Neural progenitor cell (in vitro differentiated cells): ENCODE measurements at regions not wholly inside any gene's neighbourhood (a gene's known extent, or its start where the extent isn't known, plus 50 kb on each side); places are given as distances from the start of the nearest gene placed in this dataset.

ENCODE experiments used
- DNase-seq: peaks from one replicate; pipeline ENCODE4 v3.0.0-alpha.2; 2016; ENCODE audit warnings: low spot score
- H2AFZ ChIP-seq: fragments of 200-600 bp; sonication (generic); replicated peaks from 2 replicates; pipeline ENCODE4 v1.6.1; 2016; ENCODE audit warnings: antibody characterized with exemption
- H3F3A ChIP-seq: fragments of 200-600 bp; sonication (generic); 2 replicates; pipeline ENCODE4 v1.6.1; 2016; ENCODE audit warnings: antibody characterized with exemption, low read depth
- H3K27ac ChIP-seq: fragments of 200-600 bp; sonication (generic); 2 replicates; pipeline ENCODE4 v1.5.1; 2016; ENCODE audit warnings: mild to moderate bottlenecking
- H3K27me3 ChIP-seq: fragments of 200-600 bp; sonication (generic); 2 replicates; pipeline ENCODE4 v1.6.1; 2016; ENCODE audit warnings: mild to moderate bottlenecking, moderate library complexity
- H3K36me3 ChIP-seq: fragments of 200-600 bp; sonication (generic); 2 replicates; pipeline ENCODE4 v1.5.1; 2016
- H3K4me1 ChIP-seq: fragments of 200-600 bp; sonication (generic); 2 replicates; pipeline ENCODE4 v1.6.1; 2016; ENCODE audit warnings: mixed run types
- H3K4me2 ChIP-seq: fragments of 200-600 bp; sonication (generic); 2 replicates; pipeline ENCODE4 v1.6.1; 2016
- H3K4me3 ChIP-seq: fragments of 200-600 bp; sonication (generic); 2 replicates; pipeline ENCODE4 v1.5.1; 2016
- H3K79me2 ChIP-seq: fragments of 200-600 bp; sonication (generic); 2 replicates; pipeline ENCODE4 v1.6.1; 2016; ENCODE audit warnings: low read depth
- H3K9ac ChIP-seq: fragments of 200-600 bp; sonication (generic); 2 replicates; pipeline ENCODE4 v1.6.1; 2016
- H3K9me3 ChIP-seq: fragments of 200-600 bp; sonication (generic); 2 replicates; pipeline ENCODE4 v1.5.1; 2016; ENCODE audit warnings: low read depth
- H4K20me1 ChIP-seq: fragments of 200-600 bp; sonication (generic); 2 replicates; pipeline ENCODE4 v1.6.1; 2016; ENCODE audit warnings: low read depth
- H3K27ac Mint-ChIP-seq: 3 replicates; pipeline ENCODE4 v1.8.0; 2021; ENCODE audit warnings: mixed read lengths
- H3K27me3 Mint-ChIP-seq: 2 replicates; pipeline ENCODE4 v1.8.0; 2022; ENCODE audit warnings: low read depth, mild to moderate bottlenecking, inconsistent platforms, moderate library complexity, mixed read lengths; ENCODE audit not compliant: insufficient read depth
- H3K36me3 Mint-ChIP-seq: 3 replicates; pipeline ENCODE4 v1.8.0; 2021; ENCODE audit warnings: mixed read lengths
- H3K4me1 Mint-ChIP-seq: 3 replicates; pipeline ENCODE4 v1.8.0; 2021; ENCODE audit warnings: mixed read lengths
- H3K4me3 Mint-ChIP-seq: 3 replicates; pipeline ENCODE4 v1.8.0; 2021; ENCODE audit warnings: mild to moderate bottlenecking, moderate library complexity, mixed read lengths
- H3K9me3 Mint-ChIP-seq: 3 replicates; pipeline ENCODE4 v1.8.0; 2020; ENCODE audit warnings: mixed read lengths
- EZH2 ChIP-seq: fragments of 200-600 bp; sonication (generic); IDR thresholded peaks from 2 replicates; pipeline ENCODE4 v1.6.1; 2017; ENCODE audit warnings: antibody characterized with exemption, mild to moderate bottlenecking, moderate library complexity
- EZH2phosphoT487 ChIP-seq: fragments of 200-600 bp; sonication (generic); IDR thresholded peaks from 2 replicates; pipeline ENCODE4 v1.6.1; 2017; ENCODE audit warnings: antibody characterized with exemption
- TF ChIP-seq, protein P1 (sequence below): fragments of 200-600 bp; sonication (generic); IDR thresholded peaks from 2 replicates; pipeline ENCODE4 v1.5.1; 2017; ENCODE audit warnings: antibody characterized with exemption, mild to moderate bottlenecking

GRCh38 chr16:24635900-24636610 lies 93.4 kb upstream of the TNRC6A start:
- Mint-ChIP-seq H3K27me3 (peaks cover 2% of the 10 kb centered on the region), H3K27ac (no peak overlapping the region), H3K4me1 (no peaks in the 10 kb centered on the region), H3K9me3 (no peaks in the 10 kb centered on the region), H3K36me3 (no peaks in the 10 kb centered on the region), H3K4me3 (no peak overlapping the region)
- Histone ChIP-seq H3K27ac (no peak overlapping the region), H4K20me1 (no peaks in the 10 kb centered on the region), H2AFZ (no peak overlapping the region), H3K79me2 (no peaks in the 10 kb centered on the region), H3K9me3 (no peaks in the 10 kb centered on the region), H3K9ac (no peak overlapping the region), H3K4me2 (no peak overlapping the region), H3K27me3 (no peaks in the 10 kb centered on the region), H3K36me3 (no peaks in the 10 kb centered on the region), H3K4me3 (no peak overlapping the region), H3F3A (no peaks in the 10 kb centered on the region), H3K4me1 (no peaks in the 10 kb centered on the region)
- no peak for TF ChIP-seq EZH2phosphoT487
- TF ChIP-seq, protein P1, sequence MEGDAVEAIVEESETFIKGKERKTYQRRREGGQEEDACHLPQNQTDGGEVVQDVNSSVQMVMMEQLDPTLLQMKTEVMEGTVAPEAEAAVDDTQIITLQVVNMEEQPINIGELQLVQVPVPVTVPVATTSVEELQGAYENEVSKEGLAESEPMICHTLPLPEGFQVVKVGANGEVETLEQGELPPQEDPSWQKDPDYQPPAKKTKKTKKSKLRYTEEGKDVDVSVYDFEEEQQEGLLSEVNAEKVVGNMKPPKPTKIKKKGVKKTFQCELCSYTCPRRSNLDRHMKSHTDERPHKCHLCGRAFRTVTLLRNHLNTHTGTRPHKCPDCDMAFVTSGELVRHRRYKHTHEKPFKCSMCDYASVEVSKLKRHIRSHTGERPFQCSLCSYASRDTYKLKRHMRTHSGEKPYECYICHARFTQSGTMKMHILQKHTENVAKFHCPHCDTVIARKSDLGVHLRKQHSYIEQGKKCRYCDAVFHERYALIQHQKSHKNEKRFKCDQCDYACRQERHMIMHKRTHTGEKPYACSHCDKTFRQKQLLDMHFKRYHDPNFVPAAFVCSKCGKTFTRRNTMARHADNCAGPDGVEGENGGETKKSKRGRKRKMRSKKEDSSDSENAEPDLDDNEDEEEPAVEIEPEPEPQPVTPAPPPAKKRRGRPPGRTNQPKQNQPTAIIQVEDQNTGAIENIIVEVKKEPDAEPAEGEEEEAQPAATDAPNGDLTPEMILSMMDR: no peak
- TF ChIP-seq EZH2: no peak
- no peak for DNase-seq

DNA sequence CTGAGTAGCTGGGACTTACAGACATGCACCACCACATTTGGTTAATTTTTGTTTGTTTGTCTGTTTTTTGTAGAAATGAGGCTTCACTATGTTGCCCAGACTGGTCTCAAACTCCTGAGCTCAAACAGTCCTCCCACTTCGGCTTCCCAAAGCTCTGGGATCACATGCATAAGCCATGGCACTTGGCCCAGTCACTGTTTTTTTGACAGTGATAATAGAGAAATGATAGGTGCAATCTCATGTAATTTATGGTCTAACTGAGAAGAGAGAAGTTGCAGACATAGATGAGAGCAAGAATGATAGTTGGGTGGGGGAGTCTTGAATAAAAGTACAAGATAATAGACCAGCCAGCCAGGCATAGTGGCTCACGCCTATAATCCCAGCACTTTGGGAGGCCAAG lies 89.7 kb upstream of the TNRC6A start:
- no peaks in the 10 kb centered on the region for H3K4me1 ChIP-seq
- TF ChIP-seq EZH2 (no peak), EZH2phosphoT487 (no peak)
- TF ChIP-seq, protein P1: no peak
- Mint-ChIP-seq H3K36me3 (no peaks in the 10 kb centered on the region), H3K27ac (no peak overlapping the region), H3K4me3 (no peak overlapping the region), H3K9me3 (no peaks in the 10 kb centered on the region), H3K4me1 (peaks cover 9% of the 10 kb centered on the region), H3K27me3 (no peaks in the 10 kb centered on the region)
- H3F3A ChIP-seq: peaks cover 5% of the 10 kb centered on the region
- no peaks in the 10 kb centered on the region for H4K20me1 ChIP-seq
- no peak overlapping the region for H3K4me2 ChIP-seq
- H3K9me3 ChIP-seq: no peaks in the 10 kb centered on the region
- no peaks in the 10 kb centered on the region for H3K36me3 ChIP-seq
- DNase-seq: no peak
- no peak overlapping the region for H3K4me3 ChIP-seq
- no peaks in the 10 kb centered on the region for H3K27me3 ChIP-seq
- H2AFZ ChIP-seq: no peak overlapping the region
- no peak overlapping the region for H3K27ac ChIP-seq
- H3K9ac ChIP-seq: no peak overlapping the region
- H3K79me2 ChIP-seq: no peaks in the 10 kb centered on the region

DNA sequence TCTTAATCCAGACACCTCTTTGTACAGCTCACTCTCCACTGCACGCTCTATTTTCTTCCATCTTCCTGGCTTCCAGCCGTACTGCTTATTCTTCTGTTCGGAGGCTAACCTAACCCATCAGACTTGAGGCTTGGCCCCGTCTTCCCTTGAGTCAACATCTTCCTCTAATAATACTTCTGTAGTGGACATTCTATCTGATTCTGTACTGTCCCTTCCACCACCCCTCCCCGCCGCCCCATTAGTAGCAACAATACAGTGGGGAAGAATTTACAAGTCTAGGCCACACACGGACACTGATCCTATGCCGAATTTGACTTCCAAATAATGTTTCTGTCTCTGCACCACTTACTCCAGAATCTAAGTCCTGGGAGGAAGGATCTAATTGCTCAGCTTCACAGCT lies 86.0 kb upstream of the TNRC6A start:
- DNase-seq: no peak
- Histone ChIP-seq H4K20me1 (no peaks in the 10 kb centered on the region), H2AFZ (no peak overlapping the region), H3F3A (peaks cover 5% of the 10 kb centered on the region), H3K79me2 (no peaks in the 10 kb centered on the region), H3K36me3 (no peaks in the 10 kb centered on the region), H3K4me2 (no peak overlapping the region), H3K4me1 (no peaks in the 10 kb centered on the region), H3K9me3 (no peaks in the 10 kb centered on the region), H3K27ac (no peak overlapping the region), H3K4me3 (no peak overlapping the region), H3K9ac (no peak overlapping the region), H3K27me3 (no peaks in the 10 kb centered on the region)
- no peaks in the 10 kb centered on the region for H3K9me3 Mint-ChIP-seq
- no peak overlapping the region for H3K27ac Mint-ChIP-seq
- peaks cover 9% of the 10 kb centered on the region for H3K4me1 Mint-ChIP-seq
- no peaks in the 10 kb centered on the region for H3K36me3 Mint-ChIP-seq
- TF ChIP-seq, protein P1: no peak
- TF ChIP-seq EZH2 (no peak), EZH2phosphoT487 (no peak)
- H3K4me3 Mint-ChIP-seq: no peak overlapping the region
- no peaks in the 10 kb centered on the region for H3K27me3 Mint-ChIP-seq
